ENCODE measurements at regions not wholly inside any gene's neighbourhood (a gene's known extent, or its start where the extent isn't known, plus 50 kb on each side); places are given as distances from the start of the nearest gene placed in this dataset.

DNA sequence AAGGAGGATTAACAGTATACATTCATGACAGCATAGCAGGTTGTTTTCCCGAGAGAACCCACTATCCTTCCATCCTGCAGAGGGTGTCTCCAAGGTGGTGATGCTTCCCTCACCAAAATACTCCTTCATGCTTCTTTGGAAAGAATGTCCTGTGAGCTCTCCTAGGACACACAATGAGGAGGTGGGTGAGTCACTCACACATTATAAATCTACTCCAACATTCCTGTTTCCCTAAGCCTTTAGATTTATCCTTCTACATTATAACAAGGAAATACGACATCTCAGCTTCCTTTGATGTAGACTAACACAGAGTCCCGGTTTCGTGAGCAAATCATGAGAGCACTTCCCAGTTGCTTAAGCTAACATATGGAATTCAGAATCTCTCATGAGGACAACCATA is 689.7 kb upstream of the CELF2 start:
- TF ChIP-seq POLR2A (IDR thresholded peaks at IDR 0.05), result no peak
- TF ChIP-seq, protein P1, sequence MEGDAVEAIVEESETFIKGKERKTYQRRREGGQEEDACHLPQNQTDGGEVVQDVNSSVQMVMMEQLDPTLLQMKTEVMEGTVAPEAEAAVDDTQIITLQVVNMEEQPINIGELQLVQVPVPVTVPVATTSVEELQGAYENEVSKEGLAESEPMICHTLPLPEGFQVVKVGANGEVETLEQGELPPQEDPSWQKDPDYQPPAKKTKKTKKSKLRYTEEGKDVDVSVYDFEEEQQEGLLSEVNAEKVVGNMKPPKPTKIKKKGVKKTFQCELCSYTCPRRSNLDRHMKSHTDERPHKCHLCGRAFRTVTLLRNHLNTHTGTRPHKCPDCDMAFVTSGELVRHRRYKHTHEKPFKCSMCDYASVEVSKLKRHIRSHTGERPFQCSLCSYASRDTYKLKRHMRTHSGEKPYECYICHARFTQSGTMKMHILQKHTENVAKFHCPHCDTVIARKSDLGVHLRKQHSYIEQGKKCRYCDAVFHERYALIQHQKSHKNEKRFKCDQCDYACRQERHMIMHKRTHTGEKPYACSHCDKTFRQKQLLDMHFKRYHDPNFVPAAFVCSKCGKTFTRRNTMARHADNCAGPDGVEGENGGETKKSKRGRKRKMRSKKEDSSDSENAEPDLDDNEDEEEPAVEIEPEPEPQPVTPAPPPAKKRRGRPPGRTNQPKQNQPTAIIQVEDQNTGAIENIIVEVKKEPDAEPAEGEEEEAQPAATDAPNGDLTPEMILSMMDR (IDR thresholded peaks at IDR 0.05), result no peak
